Panc1 (cell line): ENCODE measurements at regions not wholly inside any gene's neighbourhood (a gene's known extent, or its start where the extent isn't known, plus 50 kb on each side); places are given as distances from the start of the nearest gene placed in this dataset.

Experiments used
- POLR2AphosphoS5 ChIP-seq: IDR thresholded peaks from 2 replicates; pipeline ENCODE4 v1.6.1; 2012; ENCODE audit warnings: mild to moderate bottlenecking, low read depth, low read length, moderate library complexity
- SIN3A ChIP-seq: IDR thresholded peaks from 2 replicates; pipeline ENCODE4 v1.6.1; 2012; ENCODE audit warnings: low read depth, mild to moderate bottlenecking, low read length, moderate library complexity, borderline replicate concordance; ENCODE audit not compliant: insufficient read depth
- TCF7L2 ChIP-seq: IDR thresholded peaks from 2 replicates; pipeline ENCODE4 v1.6.1; 2011; ENCODE audit warnings: mild to moderate bottlenecking, low read depth, low read length, inconsistent platforms
- TF ChIP-seq, protein P1 (sequence below): fragments of 450-650 bp; IDR thresholded peaks from 2 replicates; pipeline ENCODE4 v1.5.1; 2017; ENCODE audit warnings: mild to moderate bottlenecking
- TF ChIP-seq, protein P2 (sequence below), 2 experiments: IDR thresholded peaks; 2 replicates each; pipeline ENCODE4 v1.6.1; 2011 to 2012; ENCODE audit warnings: low read depth in 2 of 2, control low read depth in 1 of 2, low read length in 1 of 2, mild to moderate bottlenecking in 1 of 2, moderate library complexity in 1 of 2; ENCODE audit not compliant: insufficient read depth in 1 of 2

DNA sequence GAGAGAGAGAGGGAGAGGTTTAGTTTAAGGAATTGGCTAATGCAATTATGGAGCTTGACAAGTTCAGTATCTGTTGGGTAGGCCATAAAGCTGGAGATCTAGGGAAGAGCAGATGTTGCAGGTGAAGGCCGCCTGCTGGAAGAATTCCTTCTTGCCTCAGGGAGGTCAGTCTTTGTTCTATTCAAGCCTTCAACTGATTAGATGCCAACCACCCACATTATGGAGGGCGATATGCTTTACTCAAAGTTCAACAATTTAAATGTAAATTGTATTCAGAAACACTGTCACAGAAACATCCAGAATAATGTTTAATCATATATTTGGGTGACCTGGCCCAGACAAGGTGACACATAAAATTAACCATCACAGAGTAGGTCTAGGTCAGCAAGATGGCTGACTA is 51.7 kb upstream of the SSBP2 start:
- TF ChIP-seq, protein P1, sequence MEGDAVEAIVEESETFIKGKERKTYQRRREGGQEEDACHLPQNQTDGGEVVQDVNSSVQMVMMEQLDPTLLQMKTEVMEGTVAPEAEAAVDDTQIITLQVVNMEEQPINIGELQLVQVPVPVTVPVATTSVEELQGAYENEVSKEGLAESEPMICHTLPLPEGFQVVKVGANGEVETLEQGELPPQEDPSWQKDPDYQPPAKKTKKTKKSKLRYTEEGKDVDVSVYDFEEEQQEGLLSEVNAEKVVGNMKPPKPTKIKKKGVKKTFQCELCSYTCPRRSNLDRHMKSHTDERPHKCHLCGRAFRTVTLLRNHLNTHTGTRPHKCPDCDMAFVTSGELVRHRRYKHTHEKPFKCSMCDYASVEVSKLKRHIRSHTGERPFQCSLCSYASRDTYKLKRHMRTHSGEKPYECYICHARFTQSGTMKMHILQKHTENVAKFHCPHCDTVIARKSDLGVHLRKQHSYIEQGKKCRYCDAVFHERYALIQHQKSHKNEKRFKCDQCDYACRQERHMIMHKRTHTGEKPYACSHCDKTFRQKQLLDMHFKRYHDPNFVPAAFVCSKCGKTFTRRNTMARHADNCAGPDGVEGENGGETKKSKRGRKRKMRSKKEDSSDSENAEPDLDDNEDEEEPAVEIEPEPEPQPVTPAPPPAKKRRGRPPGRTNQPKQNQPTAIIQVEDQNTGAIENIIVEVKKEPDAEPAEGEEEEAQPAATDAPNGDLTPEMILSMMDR: no peak
- TF ChIP-seq SIN3A: no peak
- no peak for TF ChIP-seq POLR2AphosphoS5
- TF ChIP-seq, protein P2, sequence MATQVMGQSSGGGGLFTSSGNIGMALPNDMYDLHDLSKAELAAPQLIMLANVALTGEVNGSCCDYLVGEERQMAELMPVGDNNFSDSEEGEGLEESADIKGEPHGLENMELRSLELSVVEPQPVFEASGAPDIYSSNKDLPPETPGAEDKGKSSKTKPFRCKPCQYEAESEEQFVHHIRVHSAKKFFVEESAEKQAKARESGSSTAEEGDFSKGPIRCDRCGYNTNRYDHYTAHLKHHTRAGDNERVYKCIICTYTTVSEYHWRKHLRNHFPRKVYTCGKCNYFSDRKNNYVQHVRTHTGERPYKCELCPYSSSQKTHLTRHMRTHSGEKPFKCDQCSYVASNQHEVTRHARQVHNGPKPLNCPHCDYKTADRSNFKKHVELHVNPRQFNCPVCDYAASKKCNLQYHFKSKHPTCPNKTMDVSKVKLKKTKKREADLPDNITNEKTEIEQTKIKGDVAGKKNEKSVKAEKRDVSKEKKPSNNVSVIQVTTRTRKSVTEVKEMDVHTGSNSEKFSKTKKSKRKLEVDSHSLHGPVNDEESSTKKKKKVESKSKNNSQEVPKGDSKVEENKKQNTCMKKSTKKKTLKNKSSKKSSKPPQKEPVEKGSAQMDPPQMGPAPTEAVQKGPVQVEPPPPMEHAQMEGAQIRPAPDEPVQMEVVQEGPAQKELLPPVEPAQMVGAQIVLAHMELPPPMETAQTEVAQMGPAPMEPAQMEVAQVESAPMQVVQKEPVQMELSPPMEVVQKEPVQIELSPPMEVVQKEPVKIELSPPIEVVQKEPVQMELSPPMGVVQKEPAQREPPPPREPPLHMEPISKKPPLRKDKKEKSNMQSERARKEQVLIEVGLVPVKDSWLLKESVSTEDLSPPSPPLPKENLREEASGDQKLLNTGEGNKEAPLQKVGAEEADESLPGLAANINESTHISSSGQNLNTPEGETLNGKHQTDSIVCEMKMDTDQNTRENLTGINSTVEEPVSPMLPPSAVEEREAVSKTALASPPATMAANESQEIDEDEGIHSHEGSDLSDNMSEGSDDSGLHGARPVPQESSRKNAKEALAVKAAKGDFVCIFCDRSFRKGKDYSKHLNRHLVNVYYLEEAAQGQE (IDR thresholded peaks at IDR 0.05; ENCODE audit: insufficient read depth in 1 of 2, low read depth in 2 of 2, low read length in 1 of 2): no peak
- no peak for TF ChIP-seq TCF7L2
